ENCODE measurements at regions not wholly inside any gene's neighbourhood (a gene's known extent, or its start where the extent isn't known, plus 50 kb on each side); places are given as distances from the start of the nearest gene placed in this dataset.

GRCh38 chrX:4151798-4152197, 438.3 kb upstream of the PRKX start:
- no peak for TF ChIP-seq CTCF (IDR thresholded peaks at IDR 0.05; ENCODE audit: low read depth, low read length)
- TF ChIP-seq POLR2A (IDR thresholded peaks at IDR 0.05; ENCODE audit: extremely low read depth, insufficient read length), result no peak
- TF ChIP-seq MAX (IDR thresholded peaks at IDR 0.05; ENCODE audit: low read depth, low read length), result no peak
